A549 (cell line): ENCODE measurements at regions not wholly inside any gene's neighbourhood (a gene's known extent, or its start where the extent isn't known, plus 50 kb on each side); places are given as distances from the start of the nearest gene placed in this dataset.

Experiments
- ATAC-seq, 2 experiments: fragments of 200-7000 bp in 1 of 2; fragments of >200 bp in 1 of 2; cut with Nextera tagmentation in 1 of 2; cut with Tn5 transposase in 1 of 2; 3 replicates each; pipeline versions ENCODE4 v1.8.0 to v1.9.1; 2018 to 2020; ENCODE audit warnings: mild to moderate bottlenecking in 1 of 2, moderate library complexity in 1 of 2
- CTCF ChIA-PET: fragments of 300-600 bp; sonication (Branson Sonifier 250); formaldehyde crosslinking; extraction: SDS; loops from one replicate; lab custom pipeline; 2021; ENCODE audit warnings: antibody characterized with exemption, inconsistent platforms; lab: Yijun Ruan, JAX
- POLR2A ChIA-PET: fragments of 350-600 bp; formaldehyde crosslinking; extraction: SDS; loops from one replicate; lab custom pipeline; 2021; ENCODE audit warnings: antibody characterized with exemption, inconsistent platforms; lab: Yijun Ruan, JAX
- DNase-seq, 2 experiments: peaks; one replicate each; pipeline versions ENCODE4 v3.0.0 to v3.0.0-alpha.2; 2011 to 2016; ENCODE audit warnings: low read depth in 1 of 2, low spot score in 1 of 2
- FAIRE-seq: peaks from 2 replicates; lab custom pipeline; 2011; peaks lifted over from hg19 to GRCh38; lab: Jason Lieb, UNC
- H3K27ac ChIP-seq, 2 experiments: fragments of >200 bp; sonication (Bioruptor Twin); formaldehyde crosslinking; 3 replicates each; pipeline ENCODE4 v1.5.1; 2016 to 2017
- H3K4me1 ChIP-seq: fragments of >200 bp; sonication (Bioruptor Twin); formaldehyde crosslinking; 3 replicates; pipeline ENCODE4 v1.6.1; 2016
- H3K4me2 ChIP-seq: fragments of >200 bp; sonication (Bioruptor Twin); formaldehyde crosslinking; 3 replicates; pipeline ENCODE4 v1.6.1; 2016
- H3K4me3 ChIP-seq: fragments of >200 bp; sonication (Bioruptor Twin); formaldehyde crosslinking; 3 replicates; pipeline ENCODE4 v1.5.1; 2016
- H3K9me3 ChIP-seq: fragments of >200 bp; sonication (Bioruptor Twin); formaldehyde crosslinking; 3 replicates; pipeline ENCODE4 v1.6.1; 2016
- CBX8 ChIP-seq: fragments of 200-600 bp; sonication (generic); IDR thresholded peaks from 2 replicates; pipeline ENCODE4 v1.6.1; 2016
- EP300 ChIP-seq, 2 experiments: fragments of >200 bp; sonication (Bioruptor Twin); formaldehyde crosslinking; IDR thresholded peaks; 2 replicates in 1 of 2; 3 replicates in 1 of 2; pipeline ENCODE4 v1.6.1; 2016 to 2017
- ESRRA ChIP-seq: fragments of 150-350 bp; IDR thresholded peaks from 2 replicates; pipeline ENCODE4 v1.6.1; 2014; ENCODE audit warnings: mild to moderate bottlenecking, low read length, borderline replicate concordance
- FOSB ChIP-seq: fragments of 250-450 bp; sonication (Bioruptor Pico); IDR thresholded peaks from 2 replicates; pipeline ENCODE4 v1.5.0; 2020; ENCODE audit warnings: mild to moderate bottlenecking, moderate library complexity
- FOXS1 ChIP-seq: fragments of 250-450 bp; sonication (Bioruptor Pico); IDR thresholded peaks from 2 replicates; pipeline ENCODE4 v1.5.0; 2020; ENCODE audit warnings: mild to moderate bottlenecking, moderate library complexity
- HEYL ChIP-seq: fragments of 250-450 bp; sonication (Bioruptor Pico); IDR thresholded peaks from 2 replicates; pipeline ENCODE4 v1.8.0; 2021; ENCODE audit warnings: mild to moderate bottlenecking, moderate library complexity
- HOXB13 ChIP-seq: fragments of 250-450 bp; sonication (Bioruptor Pico); IDR thresholded peaks from 2 replicates; pipeline ENCODE4 v1.5.0; 2020; ENCODE audit warnings: low read depth, mild to moderate bottlenecking, moderate library complexity
- HOXB5 ChIP-seq: fragments of 250-450 bp; sonication (Bioruptor Pico); IDR thresholded peaks from 2 replicates; pipeline ENCODE4 v1.5.0; 2020; ENCODE audit warnings: mild to moderate bottlenecking, moderate library complexity
- KDM5A ChIP-seq: fragments of 200-600 bp; sonication (generic); IDR thresholded peaks from 2 replicates; pipeline ENCODE4 v1.6.1; 2016; ENCODE audit warnings: antibody characterized with exemption, mild to moderate bottlenecking
- MAZ ChIP-seq: fragments of 150-350 bp; IDR thresholded peaks from 2 replicates; pipeline ENCODE4 v1.6.1; 2014; ENCODE audit warnings: antibody characterized with exemption, low read depth, low read length, borderline replicate concordance
- MYC ChIP-seq: IDR thresholded peaks from 2 replicates; pipeline ENCODE4 v1.6.1; 2012; ENCODE audit warnings: mild to moderate bottlenecking, inconsistent platforms, low read length, improper control_type of control experiment, borderline replicate concordance
- NFE2L2 ChIP-seq: fragments of 150-350 bp; conservative IDR thresholded peaks from 2 replicates; pipeline ENCODE4 v1.6.1; 2014; ENCODE audit warnings: low read length
- PHF8 ChIP-seq: fragments of 200-600 bp; sonication (generic); IDR thresholded peaks from 2 replicates; pipeline ENCODE4 v1.6.1; 2016; ENCODE audit warnings: low read depth, mild to moderate bottlenecking, antibody characterized with exemption, moderate library complexity, borderline replicate concordance
- POLR2A ChIP-seq: IDR thresholded peaks from 2 replicates; pipeline ENCODE4 v1.6.1; 2012; ENCODE audit warnings: mild to moderate bottlenecking, low read length
- POLR2AphosphoS2 ChIP-seq: conservative IDR thresholded peaks from 2 replicates; pipeline ENCODE4 v1.6.1; 2012; ENCODE audit warnings: low read length, improper control_type of control experiment, inconsistent platforms
- RAD21 ChIP-seq, 2 experiments: fragments of >200 bp in 1 of 2; sonication (Bioruptor Twin) in 1 of 2; formaldehyde crosslinking in 1 of 2; IDR thresholded peaks in 1 of 2; conservative IDR thresholded peaks in 1 of 2; 2 replicates in 1 of 2; 3 replicates in 1 of 2; pipeline ENCODE4 v1.6.1; 2012 to 2018; ENCODE audit warnings: inconsistent platforms in 1 of 2
- TP53 ChIP-seq: fragments of 250-450 bp; sonication (Bioruptor Pico); IDR thresholded peaks from 2 replicates; pipeline ENCODE4 v1.5.0; 2021; ENCODE audit warnings: mild to moderate bottlenecking, moderate library complexity
- ZFP36 ChIP-seq: fragments of 450-650 bp; IDR thresholded peaks from 2 replicates; pipeline ENCODE4 v1.6.1; 2014; ENCODE audit warnings: borderline replicate concordance; ENCODE audit not compliant: partially characterized antibody
- ZNF302 ChIP-seq: fragments of 250-450 bp; sonication (Bioruptor Pico); IDR thresholded peaks from 2 replicates; pipeline ENCODE4 v1.9.0; 2021; ENCODE audit warnings: inconsistent platforms, mild to moderate bottlenecking, moderate library complexity
- WGBS: methylation state at CpG from one replicate; pipeline ENCODE4 v1.1.6; 2017; ENCODE audit errors: missing lambda C conversion rate; 5-methylcytosine and 5-hydroxymethylcytosine counted together
- TF ChIP-seq, protein P1 (sequence below): fragments of 200-600 bp; sonication (generic); IDR thresholded peaks from 2 replicates; pipeline ENCODE4 v1.6.1; 2016; ENCODE audit warnings: antibody characterized with exemption, mild to moderate bottlenecking, moderate library complexity
- TF ChIP-seq, protein P2 (sequence below): IDR thresholded peaks from 2 replicates; pipeline ENCODE4 v1.6.1; 2012
- TF ChIP-seq, protein P3 (sequence below): fragments of >200 bp; sonication (Bioruptor Twin); formaldehyde crosslinking; IDR thresholded peaks from 2 replicates; pipeline ENCODE4 v1.6.1; 2016
- TF ChIP-seq, protein P4 (sequence below): fragments of >200 bp; sonication (Bioruptor Twin); formaldehyde crosslinking; IDR thresholded peaks from 3 replicates; pipeline ENCODE4 v1.6.1; 2016

DNA sequence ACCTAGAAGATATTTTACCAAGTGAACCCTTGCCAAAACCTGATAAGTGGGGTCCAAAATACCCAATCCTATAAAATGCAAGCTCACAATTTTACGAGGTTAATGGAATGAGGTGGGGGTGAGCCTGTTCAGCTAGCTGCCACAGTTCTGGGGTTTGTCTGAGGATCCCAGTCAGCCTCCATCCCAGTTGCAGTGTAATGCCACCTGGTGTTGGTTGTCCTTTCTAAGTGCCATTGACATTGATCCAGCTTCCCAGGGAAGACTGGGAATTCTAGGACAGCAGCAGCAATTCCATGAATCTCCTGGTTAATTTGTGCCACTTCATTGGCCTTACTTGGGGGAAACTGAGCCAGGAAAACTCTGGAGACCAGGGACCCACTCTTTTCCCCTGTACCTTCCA lies 298.3 kb downstream of the RWDD3 start:
- H3K4me1 ChIP-seq = no peaks in the 10 kb centered on the region
- 0% methylated on average over 1 of the region's 1 CpG for WGBS
- ChIA-PET POLR2A (no interaction called here), CTCF (no interaction called here)
- peak in 1 of 2 experiments; percentile 2 for DNase-seq
- ATAC-seq = no peak
- no peak for TF ChIP-seq ZFP36
- TF ChIP-seq ZNF302 (CRISPR knock-in tag) = no peak
- no peak for TF ChIP-seq POLR2AphosphoS2
- TF ChIP-seq, protein P1, sequence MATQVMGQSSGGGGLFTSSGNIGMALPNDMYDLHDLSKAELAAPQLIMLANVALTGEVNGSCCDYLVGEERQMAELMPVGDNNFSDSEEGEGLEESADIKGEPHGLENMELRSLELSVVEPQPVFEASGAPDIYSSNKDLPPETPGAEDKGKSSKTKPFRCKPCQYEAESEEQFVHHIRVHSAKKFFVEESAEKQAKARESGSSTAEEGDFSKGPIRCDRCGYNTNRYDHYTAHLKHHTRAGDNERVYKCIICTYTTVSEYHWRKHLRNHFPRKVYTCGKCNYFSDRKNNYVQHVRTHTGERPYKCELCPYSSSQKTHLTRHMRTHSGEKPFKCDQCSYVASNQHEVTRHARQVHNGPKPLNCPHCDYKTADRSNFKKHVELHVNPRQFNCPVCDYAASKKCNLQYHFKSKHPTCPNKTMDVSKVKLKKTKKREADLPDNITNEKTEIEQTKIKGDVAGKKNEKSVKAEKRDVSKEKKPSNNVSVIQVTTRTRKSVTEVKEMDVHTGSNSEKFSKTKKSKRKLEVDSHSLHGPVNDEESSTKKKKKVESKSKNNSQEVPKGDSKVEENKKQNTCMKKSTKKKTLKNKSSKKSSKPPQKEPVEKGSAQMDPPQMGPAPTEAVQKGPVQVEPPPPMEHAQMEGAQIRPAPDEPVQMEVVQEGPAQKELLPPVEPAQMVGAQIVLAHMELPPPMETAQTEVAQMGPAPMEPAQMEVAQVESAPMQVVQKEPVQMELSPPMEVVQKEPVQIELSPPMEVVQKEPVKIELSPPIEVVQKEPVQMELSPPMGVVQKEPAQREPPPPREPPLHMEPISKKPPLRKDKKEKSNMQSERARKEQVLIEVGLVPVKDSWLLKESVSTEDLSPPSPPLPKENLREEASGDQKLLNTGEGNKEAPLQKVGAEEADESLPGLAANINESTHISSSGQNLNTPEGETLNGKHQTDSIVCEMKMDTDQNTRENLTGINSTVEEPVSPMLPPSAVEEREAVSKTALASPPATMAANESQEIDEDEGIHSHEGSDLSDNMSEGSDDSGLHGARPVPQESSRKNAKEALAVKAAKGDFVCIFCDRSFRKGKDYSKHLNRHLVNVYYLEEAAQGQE = no peak
- TF ChIP-seq HOXB5 (CRISPR knock-in tag) = no peak
- TF ChIP-seq, protein P2, sequence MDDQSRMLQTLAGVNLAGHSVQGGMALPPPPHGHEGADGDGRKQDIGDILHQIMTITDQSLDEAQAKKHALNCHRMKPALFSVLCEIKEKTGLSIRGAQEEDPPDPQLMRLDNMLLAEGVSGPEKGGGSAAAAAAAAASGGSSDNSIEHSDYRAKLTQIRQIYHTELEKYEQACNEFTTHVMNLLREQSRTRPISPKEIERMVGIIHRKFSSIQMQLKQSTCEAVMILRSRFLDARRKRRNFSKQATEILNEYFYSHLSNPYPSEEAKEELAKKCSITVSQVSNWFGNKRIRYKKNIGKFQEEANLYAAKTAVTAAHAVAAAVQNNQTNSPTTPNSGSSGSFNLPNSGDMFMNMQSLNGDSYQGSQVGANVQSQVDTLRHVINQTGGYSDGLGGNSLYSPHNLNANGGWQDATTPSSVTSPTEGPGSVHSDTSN = no peak
- TF ChIP-seq CBX8 = no peak
- TF ChIP-seq KDM5A = no peak
- TF ChIP-seq NFE2L2 = no peak
- TF ChIP-seq MAZ = no peak
- TF ChIP-seq, protein P3, sequence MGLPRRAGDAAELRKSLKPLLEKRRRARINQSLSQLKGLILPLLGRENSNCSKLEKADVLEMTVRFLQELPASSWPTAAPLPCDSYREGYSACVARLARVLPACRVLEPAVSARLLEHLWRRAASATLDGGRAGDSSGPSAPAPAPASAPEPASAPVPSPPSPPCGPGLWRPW = no peak
- no peak for TF ChIP-seq FOXS1
- no peak for TF ChIP-seq FOSB (CRISPR knock-in tag)
- TF ChIP-seq TP53 (CRISPR knock-in tag) = no peak
- no peak for TF ChIP-seq MYC
- TF ChIP-seq, protein P4, sequence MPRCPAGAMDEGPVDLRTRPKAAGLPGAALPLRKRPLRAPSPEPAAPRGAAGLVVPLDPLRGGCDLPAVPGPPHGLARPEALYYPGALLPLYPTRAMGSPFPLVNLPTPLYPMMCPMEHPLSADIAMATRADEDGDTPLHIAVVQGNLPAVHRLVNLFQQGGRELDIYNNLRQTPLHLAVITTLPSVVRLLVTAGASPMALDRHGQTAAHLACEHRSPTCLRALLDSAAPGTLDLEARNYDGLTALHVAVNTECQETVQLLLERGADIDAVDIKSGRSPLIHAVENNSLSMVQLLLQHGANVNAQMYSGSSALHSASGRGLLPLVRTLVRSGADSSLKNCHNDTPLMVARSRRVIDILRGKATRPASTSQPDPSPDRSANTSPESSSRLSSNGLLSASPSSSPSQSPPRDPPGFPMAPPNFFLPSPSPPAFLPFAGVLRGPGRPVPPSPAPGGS = no peak
- TF ChIP-seq RAD21 (conservative IDR thresholded peaks at IDR 0.05 in 1 of 2, IDR thresholded peaks at IDR 0.05 in 1 of 2) = no peak
- TF ChIP-seq EP300 (IDR thresholded peaks at IDR 0.05) = no peak
- no peak for TF ChIP-seq HEYL (CRISPR knock-in tag)
- TF ChIP-seq, all 56 proteins: peak for 0
- FAIRE-seq = no peak
- no peak overlapping the region for H3K4me3 ChIP-seq
- H3K4me2 ChIP-seq = no peak overlapping the region
- no peaks in the 10 kb centered on the region for H3K9me3 ChIP-seq
- H3K27ac ChIP-seq = no peak overlapping the region

DNA sequence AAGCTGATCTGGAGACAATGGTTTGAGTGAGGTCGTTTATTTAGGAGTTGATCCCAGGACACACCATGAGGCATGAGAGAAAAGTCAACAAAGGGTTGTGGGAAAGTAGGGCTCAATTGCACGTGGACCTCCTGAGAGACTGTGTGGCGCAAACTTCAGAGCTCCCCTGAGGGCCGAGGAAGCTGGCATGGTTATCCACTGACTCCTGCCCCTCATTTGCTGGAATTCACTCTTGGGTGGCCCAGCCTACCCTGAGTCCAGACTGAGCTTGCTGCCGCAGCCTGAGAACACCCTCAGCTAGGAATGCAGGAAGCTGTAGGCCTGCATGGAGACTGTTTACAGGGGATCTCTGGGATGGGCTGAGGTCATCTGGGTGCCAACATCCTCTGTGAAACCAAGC lies 301.0 kb downstream of the RWDD3 start:
- H3K27ac ChIP-seq = no peak overlapping the region
- DNase-seq (peak in 1 of 2 experiments; percentile 14), FAIRE-seq (no peak)
- WGBS = 9% methylated on average over 4 of the region's 5 CpGs
- no peaks in the 10 kb centered on the region for H3K4me1 ChIP-seq
- no peak for TF ChIP-seq ESRRA
- TF ChIP-seq, protein P1 = no peak
- no peak for TF ChIP-seq FOSB (CRISPR knock-in tag)
- TF ChIP-seq POLR2A = no peak
- TF ChIP-seq, protein P2 = no peak
- TF ChIP-seq HOXB13 (CRISPR knock-in tag) = no peak
- TF ChIP-seq KDM5A = no peak
- TF ChIP-seq POLR2AphosphoS2 = no peak
- TF ChIP-seq HOXB5 (CRISPR knock-in tag) = no peak
- no peak for TF ChIP-seq ZNF302 (CRISPR knock-in tag)
- no peak for TF ChIP-seq PHF8
- TF ChIP-seq, all 56 proteins: peak for 0
- H3K4me3 ChIP-seq = no peak overlapping the region
- no peak for ATAC-seq
- no peak overlapping the region for H3K4me2 ChIP-seq
- ChIA-PET CTCF (no interaction called here), POLR2A (no interaction called here)
- H3K9me3 ChIP-seq = no peaks in the 10 kb centered on the region
